Colonic mucosa (tissue), 4 donors: ENCODE measurements at regions not wholly inside any gene's neighbourhood (a gene's known extent, or its start where the extent isn't known, plus 50 kb on each side); places are given as distances from the start of the nearest gene placed in this dataset.
"Not testable (repeated sequence)": the region's sequence is repeated elsewhere in the genome, so short reads cannot be mapped to it uniquely, and the experiment has no call there.

Source experiments
- DNase-seq: peaks from one replicate; pipeline ENCODE4 v3.0.0-alpha.2; 2020
- H3K27ac ChIP-seq: fragments of 200-600 bp; one replicate; pipeline ENCODE4 v1.8.0; 2021
- H3K27me3 ChIP-seq: fragments of 200-600 bp; one replicate; pipeline ENCODE4 v1.8.0; 2021
- H3K36me3 ChIP-seq: fragments of 200-600 bp; one replicate; pipeline ENCODE4 v1.8.0; 2021
- H3K4me1 ChIP-seq: fragments of 200-600 bp; one replicate; pipeline ENCODE4 v1.8.0; 2021; ENCODE audit warnings: mild to moderate bottlenecking
- H3K4me3 ChIP-seq: fragments of 200-600 bp; one replicate; pipeline ENCODE4 v1.8.0; 2021
- H3K9ac ChIP-seq, 2 donors: one replicate each; pipeline ENCODE4 v1.7.0; 2013; ENCODE audit warnings: control low read depth in 2 of 2, low read depth in 2 of 2, low read length in 2 of 2
- H3K9me3 ChIP-seq: fragments of 200-600 bp; one replicate; pipeline ENCODE4 v1.8.0; 2021
- CTCF ChIP-seq: fragments of 200-600 bp; IDR thresholded peaks from one replicate; pipeline ENCODE4 v1.8.0; 2022; ENCODE audit warnings: antibody characterized with exemption, mild to moderate bottlenecking
- intact Hi-C: fragments of 100-400 bp; cut with DNase I; formaldehyde crosslinking; loops from one replicate; pipeline ENCODE4 v1.14.1; 2022
- donor health status: healthy.
- donor health status: DM: no; HTN: no; CAD: no.
- donor health status: DM: no; HTN: no; CAD: no.

- no peak overlapping the region for H3K9ac ChIP-seq
- H3K27ac ChIP-seq, result peak overlapping the region; percentile 61
- intact Hi-C loops, result no loop called here
Measured at GRCh38 chr2:145751155-145751554, 1231.2 kb upstream of the ZEB2 start.

GRCh38 chr2:145750612-145751011, 1230.7 kb upstream of the ZEB2 start:
- no peak for DNase-seq
- no peaks in the 10 kb centered on the region for H3K4me1 ChIP-seq
- H3K4me3 ChIP-seq, result no peak overlapping the region
- TF ChIP-seq CTCF, result no peak
- H3K9me3 ChIP-seq, result no peaks in the 10 kb centered on the region
- H3K27me3 ChIP-seq, result no peaks in the 10 kb centered on the region
- H3K36me3 ChIP-seq, result no peaks in the 10 kb centered on the region
- no peak overlapping the region for H3K9ac ChIP-seq
- intact Hi-C loops, result no loop called here
- H3K27ac ChIP-seq, result no peak overlapping the region

More at GRCh38 chr2:145751155-145751554, 1231.2 kb upstream of the ZEB2 start:
- TF ChIP-seq CTCF, result no peak
- no peaks in the 10 kb centered on the region for H3K36me3 ChIP-seq
- no peaks in the 10 kb centered on the region for H3K9me3 ChIP-seq
- H3K4me1 ChIP-seq, result no peaks in the 10 kb centered on the region
- H3K27me3 ChIP-seq, result no peaks in the 10 kb centered on the region
- DNase-seq, result no peak
- no peak overlapping the region for H3K4me3 ChIP-seq

DNA sequence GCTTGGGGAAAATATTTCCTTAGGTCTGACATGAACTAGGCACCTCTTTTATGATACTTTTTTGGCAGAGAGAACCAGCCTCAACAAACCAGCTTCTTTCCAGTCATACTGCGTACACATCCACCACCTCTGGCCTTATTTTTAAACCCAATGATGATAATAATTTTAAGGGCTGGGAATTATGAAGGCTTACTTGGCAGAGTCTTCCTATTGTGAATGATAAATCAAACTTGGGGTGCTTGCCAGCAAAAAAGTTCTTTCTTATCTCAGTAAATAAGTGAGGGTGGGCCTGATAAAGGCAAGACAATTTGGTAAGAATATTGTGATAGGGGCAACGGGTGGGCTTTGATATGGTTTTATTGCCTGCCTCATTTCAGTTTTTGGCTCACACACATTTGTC, 1230.2 kb upstream of the ZEB2 start:
- H3K9ac ChIP-seq, result no peak overlapping the region
- no peak for DNase-seq
- intact Hi-C loops, result no loop called here

DNA sequence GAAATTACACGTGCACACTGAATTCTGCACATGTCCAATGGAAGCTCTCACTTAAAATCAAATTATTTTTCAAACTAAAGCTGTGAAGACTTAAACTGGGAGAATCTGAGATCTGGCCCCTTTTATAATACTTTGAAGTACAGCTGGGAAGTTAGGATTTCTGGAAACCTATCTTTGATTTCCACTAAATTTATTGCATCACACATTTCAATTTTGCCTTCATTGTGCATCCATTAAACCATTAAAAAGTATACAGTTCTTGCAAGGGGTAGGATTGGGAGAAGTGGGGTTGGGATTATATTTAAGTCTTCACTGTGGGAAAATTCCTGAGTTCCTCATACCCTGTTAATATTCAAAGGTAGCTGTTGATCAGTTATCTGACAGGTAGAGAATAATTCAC, 1229.6 kb upstream of the ZEB2 start:
- Histone ChIP-seq H3K27ac (no peak overlapping the region), H3K9ac (no peak overlapping the region), H3K4me1 (no peaks in the 10 kb centered on the region), H3K27me3 (no peaks in the 10 kb centered on the region), H3K4me3 (no peak overlapping the region), H3K36me3 (no peaks in the 10 kb centered on the region), H3K9me3 (no peaks in the 10 kb centered on the region)
- TF ChIP-seq CTCF, result no peak
- intact Hi-C loops, result no loop called here
- DNase-seq, result no peak

More for the DNA sequence above, 1230.2 kb upstream of the ZEB2 start:
- no peaks in the 10 kb centered on the region for H3K4me1 ChIP-seq
- TF ChIP-seq CTCF, result no peak
- H3K36me3 ChIP-seq, result no peaks in the 10 kb centered on the region
- H3K4me3 ChIP-seq, result no peak overlapping the region
- H3K9me3 ChIP-seq, result no peaks in the 10 kb centered on the region
- no peaks in the 10 kb centered on the region for H3K27me3 ChIP-seq
- no peak overlapping the region for H3K27ac ChIP-seq

DNA sequence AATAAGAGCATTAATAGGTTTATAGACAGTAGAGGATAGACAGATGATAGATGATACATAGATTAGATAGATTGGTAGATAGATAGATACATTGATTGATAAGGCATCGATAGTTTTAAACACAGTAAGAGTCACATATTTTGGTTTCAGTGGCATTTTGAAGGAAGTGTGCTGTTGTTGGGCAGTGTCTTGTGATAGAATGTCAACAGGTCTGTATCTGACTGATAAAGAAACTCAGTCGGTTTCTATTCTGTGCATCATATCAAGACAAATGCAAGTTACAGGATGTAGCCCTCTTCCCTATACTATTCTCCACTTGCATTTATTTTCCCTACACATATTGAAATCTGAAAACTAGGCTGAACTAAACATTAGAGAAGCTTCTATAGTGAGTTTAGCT, 1229.0 kb upstream of the ZEB2 start:
- Histone ChIP-seq H3K4me1 (no peaks in the 10 kb centered on the region), H3K27me3 (no peaks in the 10 kb centered on the region), H3K9me3 (no peaks in the 10 kb centered on the region), H3K4me3 (no peak overlapping the region), H3K9ac (no peak overlapping the region), H3K36me3 (no peaks in the 10 kb centered on the region), H3K27ac (no peak overlapping the region)
- DNase-seq, result no peak
- no peak for TF ChIP-seq CTCF
- intact Hi-C loops, result no loop called here

- Histone ChIP-seq H3K9ac (no peak overlapping the region), H3K36me3 (no peaks in the 10 kb centered on the region), H3K27me3 (no peaks in the 10 kb centered on the region), H3K4me1 (no peaks in the 10 kb centered on the region), H3K4me3 (no peak overlapping the region), H3K27ac (no peak overlapping the region), H3K9me3 (no peaks in the 10 kb centered on the region)
- DNase-seq, result no peak
- no peak for TF ChIP-seq CTCF
- intact Hi-C loops, result no loop called here
Measured at GRCh38 chr2:145747715-145748114, 1227.8 kb upstream of the ZEB2 start.

GRCh38 chr2:145745387-145745721, 1225.4 kb upstream of the ZEB2 start:
- H3K27ac ChIP-seq, H3K27me3 ChIP-seq, H3K36me3 ChIP-seq, H3K9ac ChIP-seq, H3K4me3 ChIP-seq, DNase-seq, H3K9me3 ChIP-seq, intact Hi-C loops, H3K4me1 ChIP-seq: not testable (repeated sequence)
